BLaER1 (cell line): ENCODE measurements at regions not wholly inside any gene's neighbourhood (a gene's known extent, or its start where the extent isn't known, plus 50 kb on each side); places are given as distances from the start of the nearest gene placed in this dataset.
"Not testable (repeated sequence)": the region's sequence is repeated elsewhere in the genome, so short reads cannot be mapped to it uniquely, and the experiment has no call there.

Source experiments
- H3K27ac ChIP-seq: shearing (Covaris generic); formaldehyde crosslinking; 2 replicates; pipeline ENCODE4 v1.8.1; 2022
- H3K27me3 ChIP-seq: shearing (Covaris generic); formaldehyde crosslinking; 2 replicates; pipeline ENCODE4 v1.8.1; 2022
- H3K36me3 ChIP-seq: shearing (Covaris generic); formaldehyde crosslinking; 2 replicates; pipeline ENCODE4 v1.8.1; 2022
- H3K4me1 ChIP-seq: shearing (Covaris generic); formaldehyde crosslinking; 2 replicates; pipeline ENCODE4 v1.8.1; 2022
- H3K4me2 ChIP-seq: shearing (Covaris generic); formaldehyde crosslinking; 2 replicates; pipeline ENCODE4 v1.8.1; 2022
- H3K4me3 ChIP-seq: shearing (Covaris generic); formaldehyde crosslinking; 2 replicates; pipeline ENCODE4 v1.8.1; 2022
- H3K9ac ChIP-seq: shearing (Covaris generic); formaldehyde crosslinking; 2 replicates; pipeline ENCODE4 v1.8.1; 2022
- H3K9me3 ChIP-seq: shearing (Covaris generic); formaldehyde crosslinking; 2 replicates; pipeline ENCODE4 v1.8.1; 2022
- H4K20me1 ChIP-seq: shearing (Covaris generic); formaldehyde crosslinking; 2 replicates; pipeline ENCODE4 v1.8.1; 2022
- Cebpa-rat ChIP-seq: shearing (Covaris generic); IDR thresholded peaks from 2 replicates; pipeline ENCODE4 v1.8.1; 2022

GRCh38 chr12:33205981-33206380, 233.6 kb downstream of the SYT10 start:
- no peaks in the 10 kb centered on the region for H3K27me3 ChIP-seq
- no peak overlapping the region for H3K9ac ChIP-seq
- H3K27ac ChIP-seq = no peak overlapping the region
- H3K4me1 ChIP-seq = no peaks in the 10 kb centered on the region
- H4K20me1 ChIP-seq = no peaks in the 10 kb centered on the region
- H3K4me3 ChIP-seq = no peak overlapping the region
- no peaks in the 10 kb centered on the region for H3K9me3 ChIP-seq
- no peak for TF ChIP-seq Cebpa-rat
- H3K4me2 ChIP-seq = no peak overlapping the region
- no peaks in the 10 kb centered on the region for H3K36me3 ChIP-seq

GRCh38 chr12:33194389-33194788, 245.2 kb downstream of the SYT10 start:
- not testable (repeated sequence) for H3K4me2 ChIP-seq, H3K4me3 ChIP-seq, H3K27me3 ChIP-seq, H3K4me1 ChIP-seq, H3K9me3 ChIP-seq, H4K20me1 ChIP-seq, H3K9ac ChIP-seq, H3K36me3 ChIP-seq, H3K27ac ChIP-seq

GRCh38 chr12:33192226-33192625, 247.4 kb downstream of the SYT10 start:
- no peak overlapping the region for H3K4me3 ChIP-seq

GRCh38 chr12:33187409-33187808, 252.2 kb downstream of the SYT10 start:
- Histone ChIP-seq H3K9me3 (peaks cover 6% of the 10 kb centered on the region; the same call in 1 of the 2 replicates), H3K36me3 (no peaks in the 10 kb centered on the region), H4K20me1 (no peaks in the 10 kb centered on the region), H3K4me3 (no peak overlapping the region), H3K4me2 (no peak overlapping the region), H3K27me3 (no peaks in the 10 kb centered on the region), H3K9ac (no peak overlapping the region), H3K4me1 (no peaks in the 10 kb centered on the region), H3K27ac (no peak overlapping the region)
- no peak for TF ChIP-seq Cebpa-rat

More at GRCh38 chr12:33192226-33192625, 247.4 kb downstream of the SYT10 start:
- no peak for TF ChIP-seq Cebpa-rat
- H3K9me3 ChIP-seq = no peaks in the 10 kb centered on the region; the same call in 1 of the 2 replicates
- H3K4me2 ChIP-seq = no peak overlapping the region
- H3K36me3 ChIP-seq = no peaks in the 10 kb centered on the region
- H3K27me3 ChIP-seq = no peaks in the 10 kb centered on the region
- H4K20me1 ChIP-seq = no peaks in the 10 kb centered on the region
- H3K4me1 ChIP-seq = no peaks in the 10 kb centered on the region
- H3K9ac ChIP-seq = no peak overlapping the region
- no peak overlapping the region for H3K27ac ChIP-seq

- Histone ChIP-seq H3K4me1 (no peaks in the 10 kb centered on the region), H3K4me3 (no peak overlapping the region), H3K27ac (no peak overlapping the region), H3K9me3 (peaks cover 6% of the 10 kb centered on the region; the same call in 1 of the 2 replicates), H3K4me2 (no peak overlapping the region), H3K27me3 (no peaks in the 10 kb centered on the region), H3K36me3 (no peaks in the 10 kb centered on the region), H3K9ac (no peak overlapping the region), H4K20me1 (no peaks in the 10 kb centered on the region)
- no peak for TF ChIP-seq Cebpa-rat
Observed at GRCh38 chr12:33184161-33184560, 255.5 kb downstream of the SYT10 start.

- H3K4me2 ChIP-seq = no peak overlapping the region
- H4K20me1 ChIP-seq = no peaks in the 10 kb centered on the region
- no peaks in the 10 kb centered on the region for H3K4me1 ChIP-seq
- no peak for TF ChIP-seq Cebpa-rat
- no peak overlapping the region for H3K9ac ChIP-seq
- H3K4me3 ChIP-seq = no peak overlapping the region
- no peak overlapping the region for H3K27ac ChIP-seq
- no peaks in the 10 kb centered on the region for H3K36me3 ChIP-seq
- H3K9me3 ChIP-seq = peaks cover 6% of the 10 kb centered on the region; the same call in 1 of the 2 replicates
- H3K27me3 ChIP-seq = no peaks in the 10 kb centered on the region
Observed at GRCh38 chr12:33182485-33182884, 257.1 kb downstream of the SYT10 start.

- Histone ChIP-seq H3K9me3 (no peaks in the 10 kb centered on the region), H3K9ac (no peak overlapping the region), H3K4me2 (no peak overlapping the region), H3K4me3 (no peak overlapping the region), H3K36me3 (no peaks in the 10 kb centered on the region), H4K20me1 (no peaks in the 10 kb centered on the region), H3K4me1 (no peaks in the 10 kb centered on the region), H3K27ac (no peak overlapping the region), H3K27me3 (no peaks in the 10 kb centered on the region)
- TF ChIP-seq Cebpa-rat = no peak
Observed at GRCh38 chr12:33180918-33181317, 258.7 kb downstream of the SYT10 start.

GRCh38 chr12:33166260-33166659, 269.7 kb upstream of the PKP2 start:
- H3K4me2 ChIP-seq, H3K4me1 ChIP-seq, H3K9me3 ChIP-seq, H3K36me3 ChIP-seq, H3K4me3 ChIP-seq, H3K9ac ChIP-seq, H4K20me1 ChIP-seq, H3K27me3 ChIP-seq, H3K27ac ChIP-seq: not testable (repeated sequence)

- no peak overlapping the region for H3K27ac ChIP-seq
- H3K36me3 ChIP-seq = no peaks in the 10 kb centered on the region
- H4K20me1 ChIP-seq = no peaks in the 10 kb centered on the region
- no peak for TF ChIP-seq Cebpa-rat
- no peaks in the 10 kb centered on the region for H3K4me1 ChIP-seq
- no peaks in the 10 kb centered on the region for H3K9me3 ChIP-seq
- H3K4me2 ChIP-seq = no peak overlapping the region
- H3K9ac ChIP-seq = no peak overlapping the region
- H3K27me3 ChIP-seq = no peaks in the 10 kb centered on the region
- H3K4me3 ChIP-seq = no peak overlapping the region
Observed at GRCh38 chr12:33156042-33156441, 259.5 kb upstream of the PKP2 start.

- H3K4me2 ChIP-seq, H3K9ac ChIP-seq, H3K27ac ChIP-seq, H3K4me3 ChIP-seq, H4K20me1 ChIP-seq, H3K27me3 ChIP-seq, H3K9me3 ChIP-seq, H3K36me3 ChIP-seq, H3K4me1 ChIP-seq: not testable (repeated sequence)
Observed at GRCh38 chr12:33147292-33147691, 250.7 kb upstream of the PKP2 start.

GRCh38 chr12:33129500-33129899, 232.9 kb upstream of the PKP2 start:
- TF ChIP-seq Cebpa-rat = no peak
- no peaks in the 10 kb centered on the region for H3K9me3 ChIP-seq
- H3K36me3 ChIP-seq = no peaks in the 10 kb centered on the region
- no peak overlapping the region for H3K27ac ChIP-seq
- no peaks in the 10 kb centered on the region for H4K20me1 ChIP-seq
- no peaks in the 10 kb centered on the region for H3K27me3 ChIP-seq
- no peak overlapping the region for H3K4me3 ChIP-seq
- no peaks in the 10 kb centered on the region for H3K4me1 ChIP-seq
- H3K9ac ChIP-seq = no peak overlapping the region
- H3K4me2 ChIP-seq = no peak overlapping the region
